HEK293 (cell line): ENCODE measurements at regions not wholly inside any gene's neighbourhood (a gene's known extent, or its start where the extent isn't known, plus 50 kb on each side); places are given as distances from the start of the nearest gene placed in this dataset.

Experiments
- CTCF ChIA-PET: fragments of 350-600 bp; formaldehyde crosslinking; extraction: SDS; loops from one replicate; lab custom pipeline; 2021; ENCODE audit warnings: antibody characterized with exemption; lab: Yijun Ruan, JAX
- POLR2A ChIA-PET: fragments of 300-600 bp; formaldehyde crosslinking; extraction: SDS; loops from one replicate; lab custom pipeline; 2020; ENCODE audit warnings: antibody characterized with exemption, inconsistent platforms; lab: Yijun Ruan, JAX
- H3K27ac ChIP-seq: fragments of 200-500 bp; sonication (Bioruptor generic); 2 replicates; pipeline ENCODE4 v1.5.1; 2014; ENCODE audit warnings: low read depth, low read length, control low read depth, inconsistent platforms; ENCODE audit errors: extremely low read depth
- H3K36me3 ChIP-seq, 2 experiments: fragments of 200-500 bp in 1 of 2; sonication (Bioruptor generic) in 1 of 2; 1 replicate in 1 of 2; 2 replicates in 1 of 2; pipeline ENCODE4 v1.5.1; 2014 to 2017; ENCODE audit warnings: inconsistent platforms in 2 of 2, low read length in 2 of 2; ENCODE audit not compliant: control insufficient read depth in 2 of 2, insufficient read depth in 1 of 2
- H3K4me1 ChIP-seq: fragments of 200-500 bp; sonication (Bioruptor generic); 2 replicates; pipeline ENCODE4 v1.5.1; 2014; ENCODE audit warnings: mild to moderate bottlenecking, low read length, inconsistent platforms; ENCODE audit not compliant: control insufficient read depth, insufficient read depth
- H3K4me3 ChIP-seq: 2 replicates; pipeline ENCODE4 v1.5.1; 2011; ENCODE audit warnings: low read depth, mild to moderate bottlenecking, control low read depth, low read length, moderate library complexity
- H3K9me3 ChIP-seq: fragments of 200-500 bp; sonication (Bioruptor generic); 2 replicates; pipeline ENCODE4 v1.5.1; 2014; ENCODE audit warnings: low read depth, low read length, inconsistent platforms; ENCODE audit not compliant: control insufficient read depth, insufficient read depth
- IKZF3 ChIP-seq: fragments of 450-650 bp; IDR thresholded peaks from 2 replicates; pipeline ENCODE4 v1.5.0; 2018; ENCODE audit warnings: missing biosample characterization, mild to moderate bottlenecking, missing genetic modification characterization, moderate library complexity
- KLF16 ChIP-seq: fragments of 450-650 bp; formaldehyde crosslinking; IDR thresholded peaks from 2 replicates; pipeline ENCODE4 v1.5.1; 2017; ENCODE audit warnings: missing biosample characterization, missing genetic modification characterization
- KLF8 ChIP-seq: fragments of 450-650 bp; formaldehyde crosslinking; IDR thresholded peaks from 2 replicates; pipeline ENCODE4 v1.5.1; 2016; ENCODE audit warnings: missing biosample characterization, missing genetic modification characterization
- KLF9 ChIP-seq: fragments of 450-650 bp; formaldehyde crosslinking; IDR thresholded peaks from 2 replicates; pipeline ENCODE4 v1.5.1; 2016; ENCODE audit warnings: missing biosample characterization, missing genetic modification characterization, low read depth
- MZF1 ChIP-seq: fragments of 450-650 bp; formaldehyde crosslinking; IDR thresholded peaks from 2 replicates; pipeline ENCODE4 v1.5.1; 2017; ENCODE audit warnings: missing biosample characterization, missing genetic modification characterization, borderline replicate concordance
- REPIN1 ChIP-seq: fragments of 450-650 bp; formaldehyde crosslinking; IDR thresholded peaks from 2 replicates; pipeline ENCODE4 v1.5.1; 2017; ENCODE audit warnings: missing biosample characterization, missing genetic modification characterization, low read depth
- YY1 ChIP-seq: fragments of 450-650 bp; formaldehyde crosslinking; IDR thresholded peaks from 2 replicates; pipeline ENCODE4 v1.5.1; 2018; ENCODE audit warnings: missing biosample characterization, missing genetic modification characterization
- ZBTB1 ChIP-seq: fragments of 450-650 bp; formaldehyde crosslinking; IDR thresholded peaks from 2 replicates; pipeline ENCODE4 v1.5.1; 2016; ENCODE audit warnings: missing biosample characterization, missing genetic modification characterization
- ZEB2 ChIP-seq: fragments of 450-650 bp; formaldehyde crosslinking; IDR thresholded peaks from 2 replicates; pipeline ENCODE4 v1.5.1; 2016; ENCODE audit warnings: missing biosample characterization, missing genetic modification characterization
- ZFP3 ChIP-seq: fragments of 450-650 bp; formaldehyde crosslinking; IDR thresholded peaks from 2 replicates; pipeline ENCODE4 v1.5.1; 2016; ENCODE audit warnings: low read depth, missing biosample characterization, missing genetic modification characterization
- ZNF10 ChIP-seq: fragments of 450-650 bp; formaldehyde crosslinking; IDR thresholded peaks from 2 replicates; pipeline ENCODE4 v1.5.1; 2017; ENCODE audit warnings: missing biosample characterization, missing genetic modification characterization
- ZNF214 ChIP-seq: fragments of 450-650 bp; formaldehyde crosslinking; IDR thresholded peaks from 2 replicates; pipeline ENCODE4 v1.5.1; 2017; ENCODE audit warnings: missing biosample characterization, mild to moderate bottlenecking, missing genetic modification characterization, borderline replicate concordance
- ZNF266 ChIP-seq: fragments of 450-650 bp; formaldehyde crosslinking; IDR thresholded peaks from 2 replicates; pipeline ENCODE4 v1.5.1; 2016; ENCODE audit warnings: missing biosample characterization, missing genetic modification characterization, low read depth
- ZNF311 ChIP-seq: fragments of 450-650 bp; formaldehyde crosslinking; IDR thresholded peaks from 2 replicates; pipeline ENCODE4 v1.5.1; 2017; ENCODE audit warnings: missing biosample characterization, missing genetic modification characterization, borderline replicate concordance
- ZNF423 ChIP-seq: fragments of 450-650 bp; formaldehyde crosslinking; IDR thresholded peaks from 2 replicates; pipeline ENCODE4 v1.5.1; 2016; ENCODE audit warnings: missing biosample characterization, missing genetic modification characterization
- ZNF433 ChIP-seq: fragments of 450-650 bp; formaldehyde crosslinking; IDR thresholded peaks from 2 replicates; pipeline ENCODE4 v1.5.1; 2016; ENCODE audit warnings: missing biosample characterization, missing genetic modification characterization, low read depth
- ZNF558 ChIP-seq: fragments of 450-650 bp; formaldehyde crosslinking; IDR thresholded peaks from 2 replicates; pipeline ENCODE4 v1.5.1; 2016; ENCODE audit warnings: missing biosample characterization, missing genetic modification characterization
- ZNF629 ChIP-seq: fragments of 450-650 bp; formaldehyde crosslinking; IDR thresholded peaks from 2 replicates; pipeline ENCODE4 v1.5.1; 2017; ENCODE audit warnings: missing biosample characterization, missing genetic modification characterization
- ZNF837 ChIP-seq: fragments of 450-650 bp; formaldehyde crosslinking; IDR thresholded peaks from 2 replicates; pipeline ENCODE4 v1.5.1; 2016; ENCODE audit warnings: missing biosample characterization, missing genetic modification characterization
- ZSCAN23 ChIP-seq: fragments of 450-650 bp; formaldehyde crosslinking; IDR thresholded peaks from 2 replicates; pipeline ENCODE4 v1.5.1; 2016; ENCODE audit warnings: missing biosample characterization, missing genetic modification characterization
- TF ChIP-seq, protein P1 (sequence below): fragments of 450-650 bp; formaldehyde crosslinking; IDR thresholded peaks from 2 replicates; pipeline ENCODE4 v1.5.1; 2016; ENCODE audit warnings: missing biosample characterization, missing genetic modification characterization, low read depth
- TF ChIP-seq, protein P2 (sequence below): fragments of 450-650 bp; formaldehyde crosslinking; IDR thresholded peaks from 2 replicates; pipeline ENCODE4 v1.5.1; 2016; ENCODE audit warnings: missing biosample characterization, missing genetic modification characterization
- TF ChIP-seq, protein P3 (sequence below): fragments of 450-650 bp; formaldehyde crosslinking; IDR thresholded peaks from 2 replicates; pipeline ENCODE4 v1.5.1; 2016; ENCODE audit warnings: missing biosample characterization, missing genetic modification characterization
- TF ChIP-seq, protein P4 (sequence below): fragments of 450-650 bp; formaldehyde crosslinking; IDR thresholded peaks from 2 replicates; pipeline ENCODE4 v1.5.1; 2016; ENCODE audit warnings: missing biosample characterization, missing genetic modification characterization
- TF ChIP-seq, protein P5 (sequence below): sonication (generic); formaldehyde crosslinking; IDR thresholded peaks from 2 replicates; pipeline ENCODE4 v1.8.1; 2022; ENCODE audit warnings: mild to moderate bottlenecking, moderate library complexity, missing genetic modification reagents

DNA sequence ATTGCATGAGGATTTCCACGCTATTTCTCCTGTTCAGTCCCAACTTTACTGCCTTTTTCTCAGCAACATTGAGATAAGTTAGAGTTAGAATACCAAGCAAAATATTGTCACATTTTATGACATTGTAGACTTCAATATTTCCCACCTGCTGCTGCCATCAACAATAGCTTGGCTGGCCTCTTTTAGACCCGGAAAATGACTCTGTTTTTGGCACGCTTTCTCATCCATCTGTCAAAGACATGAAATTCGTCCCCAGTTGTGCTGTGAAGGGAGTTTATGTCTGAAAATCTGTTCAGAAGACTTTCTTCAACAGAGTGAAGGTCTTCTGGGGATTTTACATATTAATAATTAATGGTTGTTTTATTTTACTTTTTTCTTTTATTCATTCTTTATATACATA lies 857.3 kb downstream of the FRK start (continued):
- TF ChIP-seq, protein P1, sequence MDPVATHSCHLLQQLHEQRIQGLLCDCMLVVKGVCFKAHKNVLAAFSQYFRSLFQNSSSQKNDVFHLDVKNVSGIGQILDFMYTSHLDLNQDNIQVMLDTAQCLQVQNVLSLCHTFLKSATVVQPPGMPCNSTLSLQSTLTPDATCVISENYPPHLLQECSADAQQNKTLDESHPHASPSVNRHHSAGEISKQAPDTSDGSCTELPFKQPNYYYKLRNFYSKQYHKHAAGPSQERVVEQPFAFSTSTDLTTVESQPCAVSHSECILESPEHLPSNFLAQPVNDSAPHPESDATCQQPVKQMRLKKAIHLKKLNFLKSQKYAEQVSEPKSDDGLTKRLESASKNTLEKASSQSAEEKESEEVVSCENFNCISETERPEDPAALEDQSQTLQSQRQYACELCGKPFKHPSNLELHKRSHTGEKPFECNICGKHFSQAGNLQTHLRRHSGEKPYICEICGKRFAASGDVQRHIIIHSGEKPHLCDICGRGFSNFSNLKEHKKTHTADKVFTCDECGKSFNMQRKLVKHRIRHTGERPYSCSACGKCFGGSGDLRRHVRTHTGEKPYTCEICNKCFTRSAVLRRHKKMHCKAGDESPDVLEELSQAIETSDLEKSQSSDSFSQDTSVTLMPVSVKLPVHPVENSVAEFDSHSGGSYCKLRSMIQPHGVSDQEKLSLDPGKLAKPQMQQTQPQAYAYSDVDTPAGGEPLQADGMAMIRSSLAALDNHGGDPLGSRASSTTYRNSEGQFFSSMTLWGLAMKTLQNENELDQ, result no peak
- TF ChIP-seq ZEB2 (tag by site-specific recombination) (no peak), REPIN1 (tag by site-specific recombination) (no peak), ZNF214 (tag by site-specific recombination) (no peak)

DNA sequence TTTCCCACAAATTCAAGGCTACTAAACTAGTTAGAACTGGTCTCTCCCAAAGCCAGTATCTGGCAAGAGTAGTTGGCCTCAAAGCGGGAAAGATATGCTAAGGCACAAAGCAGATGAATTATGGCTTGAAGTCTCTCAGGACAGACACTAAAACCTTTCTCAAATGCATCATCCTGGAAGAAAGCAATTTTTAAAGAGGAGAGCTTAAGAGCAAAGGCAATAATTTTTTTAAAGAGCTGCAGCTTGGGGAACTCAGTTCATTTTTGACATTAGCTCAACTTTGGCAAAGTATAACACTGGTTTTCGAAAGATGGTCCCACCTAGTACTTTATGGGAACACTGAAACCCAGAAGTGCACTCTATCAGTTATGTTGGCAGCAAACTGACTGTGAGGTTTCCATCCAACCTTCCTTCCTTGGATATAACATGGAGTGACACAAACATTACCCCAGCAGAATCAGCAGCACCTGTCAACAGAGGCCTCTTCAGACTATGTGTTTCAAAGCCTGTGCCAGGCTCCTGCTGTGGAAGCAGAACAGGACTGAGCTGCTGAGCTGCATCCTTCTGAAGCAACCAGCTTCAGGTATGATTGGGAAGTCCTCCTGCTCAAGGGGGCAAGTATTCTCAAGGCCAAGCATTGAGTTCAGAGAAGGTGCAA lies 852.3 kb upstream of the HS3ST5 start:
- Histone ChIP-seq H3K9me3 (no peaks in the 10 kb centered on the region), H3K27ac (no peak overlapping the region), H3K4me1 (no peaks in the 10 kb centered on the region), H3K4me3 (no peak overlapping the region), H3K36me3 (no peaks in the 10 kb centered on the region)
- TF ChIP-seq ZNF433 (no peak), IKZF3 (tag by site-specific recombination) (no peak), ZSCAN23 (tag by site-specific recombination) (no peak), KLF8 (tag by site-specific recombination) (no peak), ZNF558 (tag by site-specific recombination) (no peak)
- TF ChIP-seq, protein P2, sequence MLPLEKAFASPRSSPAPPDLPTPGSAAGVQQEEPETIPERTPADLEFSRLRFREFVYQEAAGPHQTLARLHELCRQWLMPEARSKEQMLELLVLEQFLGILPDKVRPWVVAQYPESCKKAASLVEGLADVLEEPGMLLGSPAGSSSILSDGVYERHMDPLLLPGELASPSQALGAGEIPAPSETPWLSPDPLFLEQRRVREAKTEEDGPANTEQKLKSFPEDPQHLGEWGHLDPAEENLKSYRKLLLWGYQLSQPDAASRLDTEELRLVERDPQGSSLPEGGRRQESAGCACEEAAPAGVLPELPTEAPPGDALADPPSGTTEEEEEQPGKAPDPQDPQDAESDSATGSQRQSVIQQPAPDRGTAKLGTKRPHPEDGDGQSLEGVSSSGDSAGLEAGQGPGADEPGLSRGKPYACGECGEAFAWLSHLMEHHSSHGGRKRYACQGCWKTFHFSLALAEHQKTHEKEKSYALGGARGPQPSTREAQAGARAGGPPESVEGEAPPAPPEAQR (tag by site-specific recombination), result no peak
- TF ChIP-seq, protein P3, sequence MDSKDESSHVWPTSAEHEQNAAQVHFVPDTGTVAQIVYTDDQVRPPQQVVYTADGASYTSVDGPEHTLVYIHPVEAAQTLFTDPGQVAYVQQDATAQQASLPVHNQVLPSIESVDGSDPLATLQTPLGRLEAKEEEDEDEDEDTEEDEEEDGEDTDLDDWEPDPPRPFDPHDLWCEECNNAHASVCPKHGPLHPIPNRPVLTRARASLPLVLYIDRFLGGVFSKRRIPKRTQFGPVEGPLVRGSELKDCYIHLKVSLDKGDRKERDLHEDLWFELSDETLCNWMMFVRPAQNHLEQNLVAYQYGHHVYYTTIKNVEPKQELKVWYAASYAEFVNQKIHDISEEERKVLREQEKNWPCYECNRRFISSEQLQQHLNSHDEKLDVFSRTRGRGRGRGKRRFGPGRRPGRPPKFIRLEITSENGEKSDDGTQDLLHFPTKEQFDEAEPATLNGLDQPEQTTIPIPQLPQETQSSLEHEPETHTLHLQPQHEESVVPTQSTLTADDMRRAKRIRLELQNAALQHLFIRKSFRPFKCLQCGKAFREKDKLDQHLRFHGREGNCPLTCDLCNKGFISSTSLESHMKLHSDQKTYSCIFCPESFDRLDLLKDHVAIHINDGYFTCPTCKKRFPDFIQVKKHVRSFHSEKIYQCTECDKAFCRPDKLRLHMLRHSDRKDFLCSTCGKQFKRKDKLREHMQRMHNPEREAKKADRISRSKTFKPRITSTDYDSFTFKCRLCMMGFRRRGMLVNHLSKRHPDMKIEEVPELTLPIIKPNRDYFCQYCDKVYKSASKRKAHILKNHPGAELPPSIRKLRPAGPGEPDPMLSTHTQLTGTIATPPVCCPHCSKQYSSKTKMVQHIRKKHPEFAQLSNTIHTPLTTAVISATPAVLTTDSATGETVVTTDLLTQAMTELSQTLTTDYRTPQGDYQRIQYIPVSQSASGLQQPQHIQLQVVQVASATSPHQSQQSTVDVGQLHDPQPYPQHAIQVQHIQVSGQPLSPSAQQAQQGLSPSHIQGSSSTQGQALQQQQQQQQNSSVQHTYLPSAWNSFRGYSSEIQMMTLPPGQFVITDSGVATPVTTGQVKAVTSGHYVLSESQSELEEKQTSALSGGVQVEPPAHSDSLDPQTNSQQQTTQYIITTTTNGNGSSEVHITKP (tag by site-specific recombination), result no peak
- TF ChIP-seq, protein P4, sequence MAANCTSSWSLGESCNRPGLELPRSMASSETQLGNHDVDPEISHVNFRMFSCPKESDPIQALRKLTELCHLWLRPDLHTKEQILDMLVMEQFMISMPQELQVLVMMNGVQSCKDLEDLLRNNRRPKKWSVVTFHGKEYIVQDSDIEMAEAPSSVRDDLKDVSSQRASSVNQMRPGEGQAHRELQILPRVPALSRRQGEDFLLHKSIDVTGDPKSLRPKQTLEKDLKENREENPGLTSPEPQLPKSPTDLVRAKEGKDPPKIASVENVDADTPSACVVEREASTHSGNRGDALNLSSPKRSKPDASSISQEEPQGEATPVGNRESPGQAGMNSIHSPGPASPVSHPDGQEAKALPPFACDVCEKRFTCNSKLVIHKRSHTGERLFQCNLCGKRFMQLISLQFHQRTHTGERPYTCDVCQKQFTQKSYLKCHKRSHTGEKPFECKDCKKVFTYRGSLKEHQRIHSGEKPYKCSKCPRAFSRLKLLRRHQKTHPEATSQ, result no peak
- CTCF ChIA-PET, result interaction anchor here (0.7 kb wide), 1 partner anchor 54 kb away, joined by 4 read pairs; no protein-coding TSS in a partner anchor
- POLR2A ChIA-PET, result no interaction called here

DNA sequence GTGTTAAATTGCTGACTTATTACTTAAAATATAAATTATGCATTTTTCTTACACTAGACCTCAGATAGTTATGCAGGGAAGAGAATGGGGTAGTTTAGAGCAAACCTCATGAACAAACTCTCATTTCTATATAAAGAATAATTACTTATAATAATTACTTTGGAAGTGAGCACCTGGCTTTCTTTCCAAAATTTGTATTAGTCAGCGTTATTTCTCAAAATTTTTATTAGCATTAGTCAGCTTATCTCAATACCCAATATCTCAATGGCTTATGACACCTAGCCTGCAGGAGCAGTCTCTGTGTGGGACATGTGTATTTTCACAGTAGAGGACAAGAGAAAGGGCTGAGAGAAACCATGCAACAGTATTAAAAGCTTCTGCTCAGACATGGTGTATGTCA lies 849.2 kb upstream of the HS3ST5 start:
- no peak overlapping the region for H3K27ac ChIP-seq
- no peaks in the 10 kb centered on the region for H3K9me3 ChIP-seq
- POLR2A ChIA-PET, result no interaction called here
- CTCF ChIA-PET, result no interaction called here
- H3K36me3 ChIP-seq, result no peaks in the 10 kb centered on the region
- no peaks in the 10 kb centered on the region for H3K4me1 ChIP-seq
- H3K4me3 ChIP-seq, result no peak overlapping the region
- TF ChIP-seq ZNF311 (no peak), ZNF837 (tag by site-specific recombination) (no peak), ZNF423 (no peak), ZNF10 (tag by site-specific recombination) (no peak), MZF1 (tag by site-specific recombination) (no peak), KLF16 (no peak), ZBTB1 (no peak), ZFP3 (tag by site-specific recombination) (no peak), ZNF629 (tag by site-specific recombination) (no peak), KLF9 (no peak), YY1 (tag by site-specific recombination) (no peak), ZNF266 (no peak)
- TF ChIP-seq, protein P5, sequence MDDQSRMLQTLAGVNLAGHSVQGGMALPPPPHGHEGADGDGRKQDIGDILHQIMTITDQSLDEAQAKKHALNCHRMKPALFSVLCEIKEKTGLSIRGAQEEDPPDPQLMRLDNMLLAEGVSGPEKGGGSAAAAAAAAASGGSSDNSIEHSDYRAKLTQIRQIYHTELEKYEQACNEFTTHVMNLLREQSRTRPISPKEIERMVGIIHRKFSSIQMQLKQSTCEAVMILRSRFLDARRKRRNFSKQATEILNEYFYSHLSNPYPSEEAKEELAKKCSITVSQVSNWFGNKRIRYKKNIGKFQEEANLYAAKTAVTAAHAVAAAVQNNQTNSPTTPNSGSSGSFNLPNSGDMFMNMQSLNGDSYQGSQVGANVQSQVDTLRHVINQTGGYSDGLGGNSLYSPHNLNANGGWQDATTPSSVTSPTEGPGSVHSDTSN (CRISPR knock-in tag), result no peak
